ENCODE measurements at regions not wholly inside any gene's neighbourhood (a gene's known extent, or its start where the extent isn't known, plus 50 kb on each side); places are given as distances from the start of the nearest gene placed in this dataset.
A peak's percentile ranks its signal among the peaks of the same experiment; 100 is the strongest.

- TF ChIP-seq ZNF511 (CRISPR knock-in tag; IDR thresholded peaks at IDR 0.05) (no peak), NRF1 (conservative IDR thresholded peaks at IDR 0.05 in 1 of 2, IDR thresholded peaks at IDR 0.05 in 1 of 2) (no peak)
These were observed 264.3 kb upstream of the C16orf82 start (continued) for GRCh38 chr16:26802440-26802839.

GRCh38 chr16:26802965-26803364 is 263.8 kb upstream of the C16orf82 start:
- POLR2A ChIA-PET, result no interaction called here
- peak; percentile 70; the same call in 1 of the 2 replicates for TF ChIP-seq ZNF512 (tag; IDR thresholded peaks at IDR 0.05)
- TF ChIP-seq ZNF239 (CRISPR knock-in tag; IDR thresholded peaks at IDR 0.05), result no peak
- FAIRE-seq (no peak), DNase-seq (ENCODE audit: extremely low read depth in 1 of 4, low spot score in 3 of 4) (no peak), ATAC-seq (no peak)
- Histone ChIP-seq H4K20me1 (replicated peaks; ENCODE audit: control insufficient read depth, insufficient read depth, low read length) (no peaks in the 10 kb centered on the region), H3K9ac (ENCODE audit: insufficient read depth in 1 of 2, low read depth in 2 of 2, low read length in 2 of 2) (no peak overlapping the region), H3K27ac (ENCODE audit: extremely low read depth, low read depth, low read length) (no peak overlapping the region), H2AFZ (ENCODE audit: low read depth, low read length) (no peak overlapping the region), H3K27me3 (ENCODE audit: control insufficient read depth in 2 of 2, insufficient read depth in 2 of 2, low read length in 2 of 2) (no peaks in the 10 kb centered on the region; a peak in 1 of 5 replicates), H3K79me2 (ENCODE audit: control insufficient read depth, insufficient read depth, low read length) (no peaks in the 10 kb centered on the region), H3K9me3 (replicated peaks; ENCODE audit: control insufficient read depth, insufficient read depth, low read depth, low read length) (no peaks in the 10 kb centered on the region), H3K4me3 (no peak overlapping the region), H3K4me2 (ENCODE audit: insufficient read depth, low read length) (no peak overlapping the region), H3K9me1 (ENCODE audit: control insufficient read depth, insufficient read depth, low read length) (no peaks in the 10 kb centered on the region), H3K4me1 (replicated peaks in 1 of 2; ENCODE audit: control insufficient read depth in 2 of 2, insufficient read depth in 2 of 2, low read length in 2 of 2) (no peaks in the 10 kb centered on the region), H3K36me3 (ENCODE audit: control insufficient read depth, insufficient read depth, low read length) (no peaks in the 10 kb centered on the region)
- intact Hi-C loops (cut with micrococcal nuclease) (no loop called here), in situ Hi-C loops (cut with MboI) (no loop called here)
- CTCF ChIA-PET (ENCODE audit: low intra/inter-chr PET ratio), result no interaction called here
- no TSS peak for BruUV-seq (replicated peaks)
